Heart left ventricle (tissue), 16 donors: ENCODE measurements at regions not wholly inside any gene's neighbourhood (a gene's known extent, or its start where the extent isn't known, plus 50 kb on each side); places are given as distances from the start of the nearest gene placed in this dataset.

Source experiments
- ATAC-seq, 4 donors: fragments of 200-7000 bp; cut with Tn5 transposase; one replicate each; pipeline ENCODE4 v1.9.1; 2020 to 2022; ENCODE audit warnings: moderate library complexity in 4 of 4, mild to moderate bottlenecking in 3 of 4, moderate number of reproducible peaks in 1 of 4
- DNase-seq, 5 donors: peaks; one replicate each; pipeline ENCODE4 v3.0.0-alpha.2; 2020
- H3K27ac ChIP-seq, 12 donors: fragments of 200-600 bp; sonication (generic) in 4 of 12; one replicate each; pipeline versions ENCODE4 v1.5.0 to v1.8.0; 2016 to 2022; ENCODE audit warnings: mild to moderate bottlenecking in 2 of 12
- H3K27me3 ChIP-seq, 9 donors: fragments of 200-600 bp; sonication (generic) in 2 of 9; one replicate each; pipeline versions ENCODE4 v1.5.1 to v1.8.0; 2016 to 2022; ENCODE audit warnings: mild to moderate bottlenecking in 3 of 9
- H3K36me3 ChIP-seq, 9 donors: fragments of 200-600 bp; sonication (generic) in 2 of 9; one replicate each; pipeline versions ENCODE4 v1.5.0 to v1.8.0; 2018 to 2022; ENCODE audit warnings: mild to moderate bottlenecking in 2 of 9
- H3K4me1 ChIP-seq, 12 donors: fragments of 200-600 bp; sonication (generic) in 4 of 12; one replicate each; pipeline versions ENCODE4 v1.5.0 to v1.8.0; 2016 to 2022; ENCODE audit warnings: mild to moderate bottlenecking in 3 of 12
- H3K4me3 ChIP-seq, 12 donors: fragments of 200-600 bp; sonication (generic) in 4 of 12; one replicate each; pipeline versions ENCODE4 v1.5.0 to v1.8.0; 2017 to 2022; ENCODE audit warnings: mild to moderate bottlenecking in 9 of 12, moderate library complexity in 4 of 12
- H3K9me3 ChIP-seq, 12 donors: fragments of 200-600 bp; sonication (generic) in 4 of 12; one replicate each; pipeline versions ENCODE4 v1.5.0 to v1.8.0; 2016 to 2022; ENCODE audit warnings: mild to moderate bottlenecking in 1 of 12
- CTCF ChIP-seq, 12 donors: fragments of 200-600 bp; sonication (generic) in 4 of 12; IDR thresholded peaks; one replicate each; pipeline versions ENCODE4 v1.5.0 to v1.8.0; 2018 to 2022; ENCODE audit warnings: antibody characterized with exemption in 12 of 12, mild to moderate bottlenecking in 5 of 12
- POLR2A ChIP-seq, 2 donors: fragments of 450-650 bp; IDR thresholded peaks; one replicate each; pipeline ENCODE4 v1.6.1; 2017; ENCODE audit warnings: antibody characterized with exemption in 2 of 2, mild to moderate bottlenecking in 2 of 2, moderate library complexity in 2 of 2
- WGBS, 4 donors: extraction: QIAGEN DNeasy Blood & Tissue Kit in 2 of 4; methylation state at CpG; one replicate each; pipeline versions ENCODE4 v1.1.5 to v1.1.7; 2013 to 2018; 5-methylcytosine and 5-hydroxymethylcytosine counted together
- intact Hi-C, 10 donors: fragments of 100-400 bp; cut with DNase I; formaldehyde crosslinking; loops; one replicate each; pipeline versions ENCODE4 v1.11.1 to v1.14.2; 2022
- donor health status: ischemic (EF 13 %, LVEDD 7.1; RV severe dilation, severe dysfunction).
- donor health status: healthy with polysubstance abuse.
- donor health status: DM: no; HTN: yes; CAD: no.
- donor health status: DM: no; HTN: no; CAD: no.
- donor health status: ischemic (EF 25% LVEDD 6.9; RV normal size, moderate dysfunction).
- donor health status: ischemic (EF 25% LVEDD 5.7; RV mildly dilated, moderate dysfunction).
- donor health status: healthy.
- donor health status: DM: yes; HTN: yes; CAD: no.
- donor health status: ischemic (EF 35%, LVEDD 5.7; RV mildly dilated, moderate dysfunction).
- donor health status: nonischemic (EF 11% LVEDD 7.7; RV severe dilation, severe dysfunction).
- donor health status: DM: yes; HTN: yes; CAD: no.
- donor health status: PGD.
- donor health status: ischemic (EF 29% LVEDD 5.4; RV normal size, mild dysfunction).
- donor health status: nonischemic (EF 23%, LVEDD 6.1; RV moderate dilation, normal function).

GRCh38 chr18:22676423-22676822, 256.7 kb upstream of the RBBP8 start:
- WGBS, 4 donors = 78 to 100% (median 97%) methylated on average over 2 of the region's 2 CpGs
- Histone ChIP-seq H3K27ac (no peak overlapping the region), H3K4me1 (no peaks in the 10 kb centered on the region), H3K36me3 (no peaks in the 10 kb centered on the region), H3K27me3 (no peaks in the 10 kb centered on the region), H3K4me3 (no peak overlapping the region), H3K9me3 (peaks cover 0 to 6% (median 0%) of the 10 kb centered on the region in 12 donors)
- ATAC-seq (no peak), DNase-seq (no peak)
- intact Hi-C loops = loop anchor here in 1 of 10 donors (10.0 kb wide), 1 partner anchor 52 kb away; no protein-coding TSS in a partner anchor
- TF ChIP-seq POLR2A (IDR thresholded peaks at IDR 0.05) (no peak), CTCF (IDR thresholded peaks at IDR 0.05) (no peak)

GRCh38 chr18:22678486-22678885, 254.6 kb upstream of the RBBP8 start:
- no peaks in the 10 kb centered on the region for H3K36me3 ChIP-seq
- peaks cover 0 to 12% (median 9%) of the 10 kb centered on the region in 12 donors for H3K4me1 ChIP-seq
- no peak overlapping the region for H3K27ac ChIP-seq
- no peak for TF ChIP-seq POLR2A (IDR thresholded peaks at IDR 0.05)
- no peak for TF ChIP-seq CTCF (IDR thresholded peaks at IDR 0.05)
- DNase-seq = no peak
- H3K4me3 ChIP-seq = no peak overlapping the region
- WGBS, 4 donors = 92 to 100% (median 95%) methylated on average over 1 of the region's 1 CpG
- no peaks in the 10 kb centered on the region for H3K27me3 ChIP-seq
- peaks cover 0 to 6% (median 0%) of the 10 kb centered on the region in 12 donors for H3K9me3 ChIP-seq
- ATAC-seq = no peak
- intact Hi-C loops = loop anchor here in 1 of 10 donors (10.0 kb wide), 1 partner anchor 54 kb away; no protein-coding TSS in a partner anchor

- Histone ChIP-seq H3K27me3 (no peaks in the 10 kb centered on the region), H3K27ac (no peak overlapping the region), H3K4me1 (peaks cover 0 to 13% (median 9%) of the 10 kb centered on the region in 12 donors), H3K9me3 (no peaks in the 10 kb centered on the region), H3K4me3 (no peak overlapping the region), H3K36me3 (no peaks in the 10 kb centered on the region)
- intact Hi-C loops = no loop called here
- no peak for DNase-seq
- no peak for ATAC-seq
- no peak for TF ChIP-seq CTCF (IDR thresholded peaks at IDR 0.05)
- no peak for TF ChIP-seq POLR2A (IDR thresholded peaks at IDR 0.05)
These were observed 252.2 kb upstream of the RBBP8 start for GRCh38 chr18:22680944-22681343.

- no peak for TF ChIP-seq POLR2A (IDR thresholded peaks at IDR 0.05)
- TF ChIP-seq CTCF (IDR thresholded peaks at IDR 0.05) = no peak
- ATAC-seq (no peak), DNase-seq (no peak)
- 37 to 42% (median 38%) methylated on average over 2 of the region's 2 CpGs for WGBS, 4 donors
- Histone ChIP-seq H3K4me1 (peaks cover 0 to 13% (median 9%) of the 10 kb centered on the region in 12 donors), H3K36me3 (no peaks in the 10 kb centered on the region), H3K27ac (peak overlapping the region in 1 of 12 donors; percentile 14), H3K27me3 (no peaks in the 10 kb centered on the region), H3K9me3 (no peaks in the 10 kb centered on the region), H3K4me3 (no peak overlapping the region)
- intact Hi-C loops = no loop called here
These were observed 251.2 kb upstream of the RBBP8 start for GRCh38 chr18:22681908-22682307.
